GM23248 (cell line): ENCODE measurements at regions not wholly inside any gene's neighbourhood (a gene's known extent, or its start where the extent isn't known, plus 50 kb on each side); places are given as distances from the start of the nearest gene placed in this dataset.
A peak's percentile ranks its signal among the peaks of the same experiment; 100 is the strongest.

ENCODE experiments used
- DNase-seq: peaks from one replicate; pipeline ENCODE4 v3.0.0-alpha.2; 2015
- H2AFZ ChIP-seq: fragments of 200-600 bp; sonication (generic); 2 replicates; pipeline ENCODE4 v1.6.1; 2016; ENCODE audit warnings: antibody characterized with exemption
- H3F3A ChIP-seq: fragments of 200-600 bp; sonication (generic); 2 replicates; pipeline ENCODE4 v1.6.1; 2016; ENCODE audit warnings: mild to moderate bottlenecking, antibody characterized with exemption, mixed run types; ENCODE audit not compliant: insufficient read depth
- H3K27ac ChIP-seq: fragments of 200-600 bp; sonication (generic); 2 replicates; pipeline ENCODE4 v1.5.1; 2016; ENCODE audit warnings: mild to moderate bottlenecking
- H3K27me3 ChIP-seq: fragments of 200-600 bp; sonication (generic); replicated peaks from 2 replicates; pipeline ENCODE4 v1.6.1; 2016; ENCODE audit warnings: mild to moderate bottlenecking; ENCODE audit not compliant: insufficient read depth
- H3K36me3 ChIP-seq: fragments of 200-600 bp; sonication (generic); 2 replicates; pipeline ENCODE4 v1.6.1; 2016; ENCODE audit warnings: low read depth, mild to moderate bottlenecking
- H3K4me1 ChIP-seq: fragments of 200-600 bp; sonication (generic); 2 replicates; pipeline ENCODE4 v1.6.1; 2016; ENCODE audit warnings: mild to moderate bottlenecking; ENCODE audit not compliant: insufficient read depth
- H3K4me2 ChIP-seq: fragments of 200-600 bp; sonication (generic); one replicate; pipeline ENCODE4 v1.6.1; 2016; ENCODE audit warnings: mild to moderate bottlenecking; ENCODE audit not compliant: unreplicated experiment
- H3K4me3 ChIP-seq: fragments of 200-600 bp; sonication (generic); 2 replicates; pipeline ENCODE4 v1.5.1; 2016; ENCODE audit warnings: mild to moderate bottlenecking
- H3K79me2 ChIP-seq: fragments of 200-600 bp; sonication (generic); 2 replicates; pipeline ENCODE4 v1.6.1; 2016; ENCODE audit warnings: mild to moderate bottlenecking; ENCODE audit not compliant: insufficient read depth
- H3K9ac ChIP-seq: fragments of 200-600 bp; sonication (generic); 2 replicates; pipeline ENCODE4 v1.6.1; 2016; ENCODE audit warnings: mild to moderate bottlenecking
- H3K9me2 ChIP-seq: fragments of 200-600 bp; sonication (generic); 2 replicates; pipeline ENCODE4 v1.6.1; 2016; ENCODE audit warnings: mixed run types, mild to moderate bottlenecking, moderate library complexity; ENCODE audit not compliant: insufficient read depth
- H3K9me3 ChIP-seq: fragments of 200-600 bp; sonication (generic); one replicate; pipeline ENCODE4 v1.6.1; 2017; ENCODE audit warnings: low read depth
- H4K20me1 ChIP-seq: fragments of 200-600 bp; sonication (generic); 2 replicates; pipeline ENCODE4 v1.6.0; 2016; ENCODE audit not compliant: insufficient read depth
- EZH2 ChIP-seq: fragments of 200-600 bp; sonication (generic); IDR thresholded peaks from 2 replicates; pipeline ENCODE4 v1.6.1; 2018; ENCODE audit warnings: antibody characterized with exemption, mild to moderate bottlenecking; ENCODE audit not compliant: insufficient read depth, poor library complexity, severe bottlenecking
- EZH2phosphoT487 ChIP-seq: fragments of 200-600 bp; sonication (generic); IDR thresholded peaks from 2 replicates; pipeline ENCODE4 v1.6.1; 2018; ENCODE audit warnings: antibody characterized with exemption, moderate library complexity, mild to moderate bottlenecking, low read depth; ENCODE audit not compliant: insufficient read depth
- WGBS, 2 experiments: methylation state at CpG; one replicate each; pipeline ENCODE4 v1.1.6; 2015 to 2017; ENCODE audit warnings: low lambda C conversion rate in 2 of 2, low coverage in 1 of 2; ENCODE audit errors: missing lambda C conversion rate in 2 of 2; 5-methylcytosine and 5-hydroxymethylcytosine counted together
- in situ Hi-C: fragments of 300-500 bp; cut with MboI; formaldehyde crosslinking; loops from 2 replicates; pipeline ENCODE4 v1.15.0; 2020

DNA sequence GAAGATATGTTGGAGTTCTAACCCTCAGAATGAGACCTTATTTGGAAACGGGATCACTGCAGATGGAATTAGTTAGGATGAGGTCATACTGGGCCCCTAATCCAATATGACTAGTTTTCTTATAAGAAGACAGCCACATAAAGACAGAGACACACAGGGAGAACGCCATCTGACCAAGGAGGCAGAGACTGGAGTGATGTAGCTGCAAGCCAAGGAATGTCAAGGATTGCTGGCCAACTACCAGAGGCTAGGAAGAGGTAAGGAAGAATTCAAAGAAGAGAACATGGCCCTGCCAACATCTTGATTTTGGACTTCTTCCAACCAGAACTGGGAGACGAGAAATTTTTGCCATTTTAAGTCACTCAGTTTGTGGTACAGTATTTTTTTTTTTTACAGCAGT is 152.8 kb upstream of the DIPK2B start:
- H3K9ac ChIP-seq, result no peak overlapping the region
- H3K9me2 ChIP-seq, result no peaks in the 10 kb centered on the region
- TF ChIP-seq EZH2, result no peak
- TF ChIP-seq EZH2phosphoT487, result no peak
- WGBS, 2 experiments, result 21 to 22% methylated on average over 3 of the region's 3 CpGs
- H3K36me3 ChIP-seq, result no peaks in the 10 kb centered on the region
- no peaks in the 10 kb centered on the region for H3K79me2 ChIP-seq
- no peaks in the 10 kb centered on the region for H3K9me3 ChIP-seq
- no peak overlapping the region for H3K4me3 ChIP-seq
- no peak overlapping the region for H3K4me2 ChIP-seq
- peak; percentile 23 for DNase-seq
- no peaks in the 10 kb centered on the region for H4K20me1 ChIP-seq
- peaks cover 38% of the 10 kb centered on the region for H3K4me1 ChIP-seq
- no peak overlapping the region for H2AFZ ChIP-seq
- in situ Hi-C loops, result no loop called here
- peak overlapping the region; percentile 21; the same call in 1 of the 2 replicates for H3K27ac ChIP-seq
- H3K27me3 ChIP-seq, result no peaks in the 10 kb centered on the region
- peaks cover 47% of the 10 kb centered on the region for H3F3A ChIP-seq

DNA sequence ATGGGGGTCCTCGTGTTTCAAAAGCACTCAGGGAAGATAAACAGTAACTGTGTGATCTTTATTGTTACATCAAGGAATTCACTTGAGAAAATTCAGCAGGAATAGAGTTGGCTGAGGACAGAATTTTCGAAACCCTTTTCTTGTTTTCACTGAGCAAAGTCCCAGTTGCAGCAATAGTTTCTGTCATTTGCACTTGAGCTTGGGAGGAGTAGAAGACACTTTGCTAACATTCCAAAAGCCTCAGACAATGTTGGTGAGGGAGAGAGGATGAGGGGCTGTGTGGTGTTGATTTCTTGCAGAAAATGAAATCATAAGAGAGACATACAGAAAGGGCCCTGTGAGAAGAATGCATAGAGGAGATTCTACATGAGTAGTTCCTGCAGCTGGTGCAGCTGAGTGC is 151.9 kb upstream of the DIPK2B start:
- Histone ChIP-seq H3K9ac (no peak overlapping the region), H3K27me3 (no peaks in the 10 kb centered on the region), H3F3A (peaks cover 54% of the 10 kb centered on the region), H2AFZ (no peak overlapping the region; the same call in 1 of the 2 replicates), H3K4me2 (no peak overlapping the region), H3K9me3 (no peaks in the 10 kb centered on the region), H3K79me2 (no peaks in the 10 kb centered on the region), H3K4me1 (peaks cover 42% of the 10 kb centered on the region), H3K9me2 (no peaks in the 10 kb centered on the region), H3K27ac (peak overlapping the region; percentile 24), H3K36me3 (no peaks in the 10 kb centered on the region), H3K4me3 (no peak overlapping the region), H4K20me1 (no peaks in the 10 kb centered on the region)
- in situ Hi-C loops, result no loop called here
- no peak for TF ChIP-seq EZH2phosphoT487
- TF ChIP-seq EZH2, result no peak
- 24 to 25% methylated on average over 1 to 2 of the region's 2 CpGs for WGBS, 2 experiments
- DNase-seq, result peak; percentile 15

DNA sequence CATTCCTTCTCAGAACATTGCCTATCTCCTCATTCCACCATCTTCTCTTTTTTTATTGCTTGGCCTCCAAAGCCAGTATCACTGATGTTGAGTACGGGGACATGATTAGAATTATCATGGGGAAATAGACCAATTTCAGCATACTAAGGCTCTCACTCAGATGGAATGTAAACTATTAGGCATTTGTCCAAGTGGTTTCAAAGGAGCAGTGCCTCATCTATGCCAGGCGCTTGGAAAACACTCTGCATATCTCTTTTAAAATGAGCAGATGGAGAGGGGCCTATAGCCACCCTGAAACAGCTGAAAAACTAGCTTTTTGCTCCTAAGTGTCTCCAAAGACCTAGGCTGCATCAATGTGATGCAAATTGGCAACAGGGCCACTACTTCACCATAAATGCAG is 150.8 kb upstream of the DIPK2B start:
- Histone ChIP-seq H3K27ac (peak overlapping the region; percentile 33), H3K4me3 (no peak overlapping the region), H3K9ac (no peak overlapping the region), H2AFZ (no peak overlapping the region), H3K9me3 (no peaks in the 10 kb centered on the region), H3K4me2 (no peak overlapping the region), H3K4me1 (peaks cover 51% of the 10 kb centered on the region), H4K20me1 (no peaks in the 10 kb centered on the region), H3F3A (peaks cover 65% of the 10 kb centered on the region), H3K27me3 (no peaks in the 10 kb centered on the region), H3K79me2 (no peaks in the 10 kb centered on the region), H3K9me2 (no peaks in the 10 kb centered on the region), H3K36me3 (no peaks in the 10 kb centered on the region)
- in situ Hi-C loops, result no loop called here
- DNase-seq, result peak; percentile 76
- 0 to 8% methylated on average over 2 of the region's 2 CpGs for WGBS, 2 experiments
- TF ChIP-seq EZH2 (no peak), EZH2phosphoT487 (no peak)

DNA sequence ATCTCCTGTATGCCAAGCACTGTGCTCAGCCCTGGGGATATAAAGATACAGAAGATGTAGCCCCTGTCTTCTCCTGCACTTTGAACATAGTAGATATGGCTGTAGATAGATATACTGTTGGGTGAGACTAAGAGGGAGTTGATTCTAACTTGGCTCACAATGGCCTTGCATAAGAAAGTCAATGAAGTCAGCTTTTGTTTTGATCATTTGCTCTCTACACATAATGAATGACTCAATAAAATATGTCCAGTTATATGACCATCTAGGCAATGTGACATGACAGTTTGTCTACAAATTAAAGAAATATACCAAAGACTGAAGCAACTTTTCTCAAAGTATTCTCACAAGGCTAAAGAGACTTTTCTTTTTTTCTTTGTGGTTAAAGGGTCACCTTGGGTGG is 147.6 kb upstream of the DIPK2B start:
- H3K9me2 ChIP-seq, result no peaks in the 10 kb centered on the region
- H3K9ac ChIP-seq, result no peak overlapping the region
- peaks cover 64% of the 10 kb centered on the region for H3K4me1 ChIP-seq
- no peaks in the 10 kb centered on the region for H3K27me3 ChIP-seq
- no peaks in the 10 kb centered on the region for H3K9me3 ChIP-seq
- H3K4me3 ChIP-seq, result no peak overlapping the region
- H2AFZ ChIP-seq, result no peak overlapping the region
- H3K36me3 ChIP-seq, result no peaks in the 10 kb centered on the region
- H3K4me2 ChIP-seq, result no peak overlapping the region
- H3K27ac ChIP-seq, result peak overlapping the region; percentile 70
- TF ChIP-seq EZH2phosphoT487, result no peak
- TF ChIP-seq EZH2, result no peak
- no peaks in the 10 kb centered on the region for H3K79me2 ChIP-seq
- no peaks in the 10 kb centered on the region for H4K20me1 ChIP-seq
- peaks cover 77% of the 10 kb centered on the region for H3F3A ChIP-seq
- peak; percentile 59 for DNase-seq
- in situ Hi-C loops, result loop anchor here (25.0 kb wide), 1 partner anchor 1064 kb away; no protein-coding TSS in a partner anchor

DNA sequence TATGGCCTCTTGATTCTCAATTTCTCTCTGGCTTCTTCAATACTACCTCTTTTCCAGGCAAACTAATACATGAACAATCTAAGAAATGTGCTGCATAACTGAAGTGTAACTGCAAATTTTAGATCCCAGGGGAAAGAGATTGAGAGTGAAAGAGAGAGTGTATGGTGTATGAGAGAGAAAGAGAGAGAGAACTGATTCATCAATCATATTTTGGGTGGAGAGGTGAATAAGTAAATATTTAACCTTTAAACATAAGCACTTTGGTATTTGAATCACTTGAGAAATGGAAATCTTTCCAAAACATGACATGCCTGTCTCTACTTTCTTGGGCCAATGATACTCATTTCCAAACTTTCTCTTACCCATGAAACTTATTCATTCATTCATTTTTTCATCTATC is 147.2 kb upstream of the DIPK2B start:
- Histone ChIP-seq H3K4me2 (no peak overlapping the region), H3K9ac (no peak overlapping the region), H3K27me3 (no peaks in the 10 kb centered on the region), H3K4me1 (peaks cover 60% of the 10 kb centered on the region), H4K20me1 (no peaks in the 10 kb centered on the region), H3K79me2 (no peaks in the 10 kb centered on the region), H3K36me3 (no peaks in the 10 kb centered on the region), H3K27ac (peak overlapping the region; percentile 70), H3K9me2 (no peaks in the 10 kb centered on the region), H2AFZ (no peak overlapping the region), H3K4me3 (no peak overlapping the region), H3F3A (peaks cover 72% of the 10 kb centered on the region), H3K9me3 (no peaks in the 10 kb centered on the region)
- peak; percentile 48 for DNase-seq
- in situ Hi-C loops, result loop anchor here (25.0 kb wide), 1 partner anchor 1064 kb away; no protein-coding TSS in a partner anchor
- no peak for TF ChIP-seq EZH2phosphoT487
- no peak for TF ChIP-seq EZH2
